ENCODE measurements at regions not wholly inside any gene's neighbourhood (a gene's known extent, or its start where the extent isn't known, plus 50 kb on each side); places are given as distances from the start of the nearest gene placed in this dataset.

- TF ChIP-seq CTCF (IDR thresholded peaks at IDR 0.05) = no peak
- Mint-ChIP-seq H3K36me3 (ENCODE audit: unreplicated experiment) (no peaks in the 10 kb centered on the region), H3K9me3 (ENCODE audit: unreplicated experiment) (no peaks in the 10 kb centered on the region), H3K27me3 (ENCODE audit: unreplicated experiment) (peaks cover 24% of the 10 kb centered on the region), H3K4me1 (ENCODE audit: unreplicated experiment) (no peaks in the 10 kb centered on the region), H3K4me3 (ENCODE audit: unreplicated experiment) (no peak overlapping the region), H3K27ac (ENCODE audit: unreplicated experiment) (no peak overlapping the region)
- DNase-seq (ENCODE audit: extremely low spot score, unreplicated experiment) = no peak
Observed at GRCh38 chr16:58855291-58855863, 121.3 kb upstream of the GOT2 start.

GRCh38 chr16:58853854-58854791 is 120.0 kb upstream of the GOT2 start:
- no peak overlapping the region for H3K4me3 Mint-ChIP-seq (ENCODE audit: unreplicated experiment)
- TF ChIP-seq CTCF (IDR thresholded peaks at IDR 0.05) = no peak
- H3K36me3 Mint-ChIP-seq (ENCODE audit: unreplicated experiment) = no peaks in the 10 kb centered on the region
- DNase-seq (ENCODE audit: extremely low spot score, unreplicated experiment) = no peak
- H3K9me3 Mint-ChIP-seq (ENCODE audit: unreplicated experiment) = no peaks in the 10 kb centered on the region
- peaks cover 1% of the 10 kb centered on the region for H3K4me1 Mint-ChIP-seq (ENCODE audit: unreplicated experiment)
- no peak overlapping the region for H3K27ac Mint-ChIP-seq (ENCODE audit: unreplicated experiment)
- H3K27me3 Mint-ChIP-seq (ENCODE audit: unreplicated experiment) = peaks cover 24% of the 10 kb centered on the region

GRCh38 chr16:58850678-58851020 is 116.5 kb upstream of the GOT2 start:
- Mint-ChIP-seq H3K4me1 (ENCODE audit: unreplicated experiment) (peaks cover 13% of the 10 kb centered on the region), H3K27me3 (ENCODE audit: unreplicated experiment) (peaks cover 22% of the 10 kb centered on the region), H3K4me3 (ENCODE audit: unreplicated experiment) (no peak overlapping the region), H3K27ac (ENCODE audit: unreplicated experiment) (no peak overlapping the region), H3K36me3 (ENCODE audit: unreplicated experiment) (no peaks in the 10 kb centered on the region), H3K9me3 (ENCODE audit: unreplicated experiment) (no peaks in the 10 kb centered on the region)
- DNase-seq (ENCODE audit: extremely low spot score, unreplicated experiment) = no peak
- no peak for TF ChIP-seq CTCF (IDR thresholded peaks at IDR 0.05)

- Mint-ChIP-seq H3K4me3 (ENCODE audit: unreplicated experiment) (no peak overlapping the region), H3K27ac (ENCODE audit: unreplicated experiment) (no peak overlapping the region), H3K36me3 (ENCODE audit: unreplicated experiment) (no peaks in the 10 kb centered on the region), H3K4me1 (ENCODE audit: unreplicated experiment) (peaks cover 13% of the 10 kb centered on the region), H3K9me3 (ENCODE audit: unreplicated experiment) (no peaks in the 10 kb centered on the region), H3K27me3 (ENCODE audit: unreplicated experiment) (peaks cover 19% of the 10 kb centered on the region)
- TF ChIP-seq CTCF (IDR thresholded peaks at IDR 0.05) = no peak
- no peak for DNase-seq (ENCODE audit: extremely low spot score, unreplicated experiment)
Observed at GRCh38 chr16:58850019-58850677, 116.0 kb upstream of the GOT2 start.

GRCh38 chr16:58848662-58849002 is 114.5 kb upstream of the GOT2 start:
- no peaks in the 10 kb centered on the region for H3K9me3 Mint-ChIP-seq (ENCODE audit: unreplicated experiment)
- DNase-seq (ENCODE audit: extremely low spot score, unreplicated experiment) = no peak
- no peak overlapping the region for H3K4me3 Mint-ChIP-seq (ENCODE audit: unreplicated experiment)

More at GRCh38 chr16:58848662-58849002, 114.5 kb upstream of the GOT2 start:
- no peak for TF ChIP-seq CTCF (IDR thresholded peaks at IDR 0.05)
- peaks cover 13% of the 10 kb centered on the region for H3K4me1 Mint-ChIP-seq (ENCODE audit: unreplicated experiment)
- H3K36me3 Mint-ChIP-seq (ENCODE audit: unreplicated experiment) = no peaks in the 10 kb centered on the region
- peaks cover 8% of the 10 kb centered on the region for H3K27me3 Mint-ChIP-seq (ENCODE audit: unreplicated experiment)
- H3K27ac Mint-ChIP-seq (ENCODE audit: unreplicated experiment) = no peak overlapping the region
